ENCODE measurements at regions not wholly inside any gene's neighbourhood (a gene's known extent, or its start where the extent isn't known, plus 50 kb on each side); places are given as distances from the start of the nearest gene placed in this dataset.

GRCh38 chr12:72148709-72149108 lies 123.5 kb upstream of the TRHDE start:
- Histone ChIP-seq H2BK15ac (ENCODE audit: low read depth, low read length) (no peak overlapping the region), H3K27me3 (ENCODE audit: control insufficient read depth, insufficient read depth, low read length) (no peaks in the 10 kb centered on the region; the same call in 1 of the 2 replicates), H4K20me1 (ENCODE audit: insufficient read depth, low read length) (no peaks in the 10 kb centered on the region), H3K36me3 (ENCODE audit: control insufficient read depth, insufficient read depth, low read length) (no peaks in the 10 kb centered on the region), H4K5ac (ENCODE audit: low read depth, low read length) (no peak overlapping the region), H3K9me3 (ENCODE audit: control insufficient read depth, insufficient read depth, low read length) (no peaks in the 10 kb centered on the region), H3K14ac (replicated peaks; ENCODE audit: low read depth, low read length) (no peak overlapping the region), H3K18ac (ENCODE audit: low read depth, low read length) (no peak overlapping the region), H3K79me1 (ENCODE audit: low read depth in 1 of 2, low read length in 2 of 2) (no peaks in the 10 kb centered on the region), H4K8ac (ENCODE audit: low read depth in 2 of 2, low read length in 2 of 2) (no peak overlapping the region), H3K4me3 (ENCODE audit: insufficient read depth, low read depth, low read length) (no peak overlapping the region), H2BK20ac (ENCODE audit: low read depth, low read length) (no peak overlapping the region), H3K4me2 (ENCODE audit: low read depth, low read length) (no peak overlapping the region), H2BK5ac (ENCODE audit: low read depth, low read length, poor library complexity, severe bottlenecking) (no peak overlapping the region), H2BK120ac (ENCODE audit: low read depth, low read length) (no peak overlapping the region), H2AFZ (replicated peaks; ENCODE audit: low read length, poor library complexity) (no peak overlapping the region), H3K9me1 (ENCODE audit: insufficient read depth, low read length) (no peaks in the 10 kb centered on the region), H3K27ac (ENCODE audit: insufficient read depth, low read length) (no peak overlapping the region), H2AK5ac (ENCODE audit: low read depth, low read length) (no peak overlapping the region), H3K4me1 (ENCODE audit: control insufficient read depth, insufficient read depth, low read length) (no peaks in the 10 kb centered on the region), H3K9ac (ENCODE audit: low read depth, low read length) (no peak overlapping the region), H3K4ac (ENCODE audit: low read depth, low read length) (no peak overlapping the region), H4K91ac (ENCODE audit: insufficient read depth, low read depth, low read length) (no peak overlapping the region), H2AK9ac (replicated peaks; ENCODE audit: low read depth, low read length, poor library complexity) (no peak overlapping the region), H3K23ac (ENCODE audit: low read depth, low read length) (no peak overlapping the region), H3K56ac (ENCODE audit: extremely low read depth, insufficient read depth, low read length) (no peak overlapping the region)
- 40% methylated on average over 1 of the region's 3 CpGs; no CpG with 5 or more reads in 1 of the 2 experiments for WGBS, 2 experiments (ENCODE audit: extremely low coverage in 2 of 2, insufficient read length in 1 of 2)
- no TSS peak for BruUV-seq (replicated peaks)
- ChIA-PET POLR2A (ENCODE audit: unreplicated experiment) (no interaction called here), CTCF (no interaction called here)
- intact Hi-C loops (cut with micrococcal nuclease) (no loop called here), in situ Hi-C loops (cut with MboI; ENCODE audit: low sequenced_read_pairs) (no loop called here), dilution Hi-C loops (cut with HindIII; ENCODE audit: low sequenced_read_pairs, unreplicated experiment) (no loop called here)
- DNase-seq (no peak), ATAC-seq (ENCODE audit: low read depth) (no peak)
- TF ChIP-seq, protein P1, sequence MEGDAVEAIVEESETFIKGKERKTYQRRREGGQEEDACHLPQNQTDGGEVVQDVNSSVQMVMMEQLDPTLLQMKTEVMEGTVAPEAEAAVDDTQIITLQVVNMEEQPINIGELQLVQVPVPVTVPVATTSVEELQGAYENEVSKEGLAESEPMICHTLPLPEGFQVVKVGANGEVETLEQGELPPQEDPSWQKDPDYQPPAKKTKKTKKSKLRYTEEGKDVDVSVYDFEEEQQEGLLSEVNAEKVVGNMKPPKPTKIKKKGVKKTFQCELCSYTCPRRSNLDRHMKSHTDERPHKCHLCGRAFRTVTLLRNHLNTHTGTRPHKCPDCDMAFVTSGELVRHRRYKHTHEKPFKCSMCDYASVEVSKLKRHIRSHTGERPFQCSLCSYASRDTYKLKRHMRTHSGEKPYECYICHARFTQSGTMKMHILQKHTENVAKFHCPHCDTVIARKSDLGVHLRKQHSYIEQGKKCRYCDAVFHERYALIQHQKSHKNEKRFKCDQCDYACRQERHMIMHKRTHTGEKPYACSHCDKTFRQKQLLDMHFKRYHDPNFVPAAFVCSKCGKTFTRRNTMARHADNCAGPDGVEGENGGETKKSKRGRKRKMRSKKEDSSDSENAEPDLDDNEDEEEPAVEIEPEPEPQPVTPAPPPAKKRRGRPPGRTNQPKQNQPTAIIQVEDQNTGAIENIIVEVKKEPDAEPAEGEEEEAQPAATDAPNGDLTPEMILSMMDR (conservative IDR thresholded peaks at IDR 0.05; ENCODE audit: low read depth, low read length) = no peak
- TF ChIP-seq MXI1 (IDR thresholded peaks at IDR 0.05; ENCODE audit: borderline replicate concordance, low read depth, low read length) (no peak), CEBPB (IDR thresholded peaks at IDR 0.05; ENCODE audit: low read depth, low read length) (no peak), MAZ (IDR thresholded peaks at IDR 0.05; ENCODE audit: borderline replicate concordance, low read depth, low read length) (no peak), POLR2A (IDR thresholded peaks at IDR 0.05; ENCODE audit: low read depth, low read length) (no peak), RAD21 (IDR thresholded peaks at IDR 0.05; ENCODE audit: low read length) (no peak), RCOR1 (IDR thresholded peaks at IDR 0.05; ENCODE audit: insufficient replicate concordance, low read length) (no peak), RFX5 (IDR thresholded peaks at IDR 0.05; ENCODE audit: low read depth, low read length) (no peak), NFE2L2 (IDR thresholded peaks at IDR 0.05; ENCODE audit: low read depth, low read length) (no peak), BHLHE40 (IDR thresholded peaks at IDR 0.05; ENCODE audit: low read depth, low read length) (no peak), FOS (IDR thresholded peaks at IDR 0.05; ENCODE audit: low read depth, low read length) (no peak), CHD1 (IDR thresholded peaks at IDR 0.05; ENCODE audit: low read depth, low read length) (no peak), MAFK (IDR thresholded peaks at IDR 0.05; ENCODE audit: low read depth, low read length) (no peak), SMC3 (IDR thresholded peaks at IDR 0.05; ENCODE audit: low read depth, low read length) (no peak)
- TF ChIP-seq, protein P2, sequence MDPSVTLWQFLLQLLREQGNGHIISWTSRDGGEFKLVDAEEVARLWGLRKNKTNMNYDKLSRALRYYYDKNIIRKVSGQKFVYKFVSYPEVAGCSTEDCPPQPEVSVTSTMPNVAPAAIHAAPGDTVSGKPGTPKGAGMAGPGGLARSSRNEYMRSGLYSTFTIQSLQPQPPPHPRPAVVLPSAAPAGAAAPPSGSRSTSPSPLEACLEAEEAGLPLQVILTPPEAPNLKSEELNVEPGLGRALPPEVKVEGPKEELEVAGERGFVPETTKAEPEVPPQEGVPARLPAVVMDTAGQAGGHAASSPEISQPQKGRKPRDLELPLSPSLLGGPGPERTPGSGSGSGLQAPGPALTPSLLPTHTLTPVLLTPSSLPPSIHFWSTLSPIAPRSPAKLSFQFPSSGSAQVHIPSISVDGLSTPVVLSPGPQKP (IDR thresholded peaks at IDR 0.05; ENCODE audit: borderline replicate concordance, low read depth, low read length) = no peak
- TF ChIP-seq, protein P3, sequence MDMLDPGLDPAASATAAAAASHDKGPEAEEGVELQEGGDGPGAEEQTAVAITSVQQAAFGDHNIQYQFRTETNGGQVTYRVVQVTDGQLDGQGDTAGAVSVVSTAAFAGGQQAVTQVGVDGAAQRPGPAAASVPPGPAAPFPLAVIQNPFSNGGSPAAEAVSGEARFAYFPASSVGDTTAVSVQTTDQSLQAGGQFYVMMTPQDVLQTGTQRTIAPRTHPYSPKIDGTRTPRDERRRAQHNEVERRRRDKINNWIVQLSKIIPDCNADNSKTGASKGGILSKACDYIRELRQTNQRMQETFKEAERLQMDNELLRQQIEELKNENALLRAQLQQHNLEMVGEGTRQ (IDR thresholded peaks at IDR 0.05; ENCODE audit: low read depth, low read length) = no peak
